ENCODE measurements at regions not wholly inside any gene's neighbourhood (a gene's known extent, or its start where the extent isn't known, plus 50 kb on each side); places are given as distances from the start of the nearest gene placed in this dataset.

- TF ChIP-seq CTCF (IDR thresholded peaks at IDR 0.05; ENCODE audit: low read depth, low read length, poor library complexity, severe bottlenecking) (no peak), EZH2phosphoT487 (IDR thresholded peaks at IDR 0.05; ENCODE audit: borderline replicate concordance, low read length) (no peak)
Measured at GRCh38 chr5:7068156-7068555, 327.8 kb upstream of the ADCY2 start.
